ENCODE measurements at regions not wholly inside any gene's neighbourhood (a gene's known extent, or its start where the extent isn't known, plus 50 kb on each side); places are given as distances from the start of the nearest gene placed in this dataset.

DNA sequence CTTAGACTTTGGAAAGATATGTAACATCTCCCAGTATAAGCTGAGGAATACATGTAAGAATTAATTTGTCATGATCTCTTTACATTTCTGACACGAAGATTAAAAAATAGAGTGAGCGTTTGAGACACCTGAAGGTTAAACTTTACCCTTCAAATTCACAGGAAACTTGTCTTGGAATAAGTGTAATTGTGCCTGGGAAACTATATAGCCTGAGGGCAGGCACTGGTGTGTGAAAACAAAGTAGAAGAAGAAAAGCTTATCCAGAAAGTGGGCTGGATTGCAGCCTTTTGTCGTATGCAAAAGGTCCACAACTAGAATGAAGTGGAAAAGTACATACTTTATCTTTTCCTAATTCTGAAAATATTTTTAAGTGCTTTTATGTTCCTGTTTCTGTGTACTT is 275.7 kb upstream of the TCF21 start:
- Histone ChIP-seq H4K20me1 (ENCODE audit: low read depth) (no peaks in the 10 kb centered on the region), H2AFZ (replicated peaks) (peak overlapping the region; percentile 26)

DNA sequence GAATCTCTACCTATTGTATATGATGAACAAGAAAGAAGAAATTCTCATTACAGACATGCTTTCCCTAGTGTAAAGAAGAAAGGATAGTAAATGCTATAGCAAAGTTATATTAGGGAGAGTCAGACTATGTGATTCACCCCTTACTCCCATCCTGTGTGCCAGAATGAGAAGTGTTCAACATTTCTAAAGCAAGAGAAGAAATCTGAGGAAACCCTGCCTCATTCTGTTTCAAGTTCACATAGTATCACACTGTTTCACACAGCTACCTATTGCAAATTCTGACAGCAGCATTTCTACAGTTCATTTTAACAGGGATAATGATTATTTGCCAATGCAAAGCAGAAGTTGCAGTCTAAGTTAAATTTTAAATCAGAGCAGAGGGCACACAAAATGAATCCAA is 267.2 kb upstream of the TCF21 start:
- Histone ChIP-seq H2AFZ (replicated peaks) (no peak overlapping the region), H3K4me1 (no peaks in the 10 kb centered on the region), H3K79me2 (ENCODE audit: low read depth) (no peaks in the 10 kb centered on the region), H3F3A (ENCODE audit: low read depth) (no peaks in the 10 kb centered on the region), H3K27me3 (no peaks in the 10 kb centered on the region), H3K9ac (no peak overlapping the region), H4K20me1 (ENCODE audit: low read depth) (no peaks in the 10 kb centered on the region), H3K9me3 (ENCODE audit: low read depth) (no peaks in the 10 kb centered on the region), H3K27ac (no peak overlapping the region), H3K4me2 (no peak overlapping the region), H3K36me3 (no peaks in the 10 kb centered on the region), H3K4me3 (no peak overlapping the region)
- no peaks in the 10 kb centered on the region for H3K4me1 Mint-ChIP-seq
- H3K27me3 Mint-ChIP-seq (ENCODE audit: insufficient read depth, low read depth), result no peaks in the 10 kb centered on the region
- no peak overlapping the region for H3K4me3 Mint-ChIP-seq
- H3K27ac Mint-ChIP-seq, result no peak overlapping the region
- DNase-seq (ENCODE audit: low spot score), result no peak
- TF ChIP-seq EZH2 (IDR thresholded peaks at IDR 0.05) (no peak), EZH2phosphoT487 (IDR thresholded peaks at IDR 0.05) (no peak)
- TF ChIP-seq, protein P1, sequence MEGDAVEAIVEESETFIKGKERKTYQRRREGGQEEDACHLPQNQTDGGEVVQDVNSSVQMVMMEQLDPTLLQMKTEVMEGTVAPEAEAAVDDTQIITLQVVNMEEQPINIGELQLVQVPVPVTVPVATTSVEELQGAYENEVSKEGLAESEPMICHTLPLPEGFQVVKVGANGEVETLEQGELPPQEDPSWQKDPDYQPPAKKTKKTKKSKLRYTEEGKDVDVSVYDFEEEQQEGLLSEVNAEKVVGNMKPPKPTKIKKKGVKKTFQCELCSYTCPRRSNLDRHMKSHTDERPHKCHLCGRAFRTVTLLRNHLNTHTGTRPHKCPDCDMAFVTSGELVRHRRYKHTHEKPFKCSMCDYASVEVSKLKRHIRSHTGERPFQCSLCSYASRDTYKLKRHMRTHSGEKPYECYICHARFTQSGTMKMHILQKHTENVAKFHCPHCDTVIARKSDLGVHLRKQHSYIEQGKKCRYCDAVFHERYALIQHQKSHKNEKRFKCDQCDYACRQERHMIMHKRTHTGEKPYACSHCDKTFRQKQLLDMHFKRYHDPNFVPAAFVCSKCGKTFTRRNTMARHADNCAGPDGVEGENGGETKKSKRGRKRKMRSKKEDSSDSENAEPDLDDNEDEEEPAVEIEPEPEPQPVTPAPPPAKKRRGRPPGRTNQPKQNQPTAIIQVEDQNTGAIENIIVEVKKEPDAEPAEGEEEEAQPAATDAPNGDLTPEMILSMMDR (IDR thresholded peaks at IDR 0.05), result no peak
- peaks cover 12% of the 10 kb centered on the region for H3K9me3 Mint-ChIP-seq
- H3K36me3 Mint-ChIP-seq, result no peaks in the 10 kb centered on the region

More for the DNA sequence above, 275.7 kb upstream of the TCF21 start:
- Mint-ChIP-seq H3K36me3 (no peaks in the 10 kb centered on the region), H3K4me3 (no peak overlapping the region), H3K4me1 (peaks cover 5% of the 10 kb centered on the region), H3K27me3 (ENCODE audit: insufficient read depth, low read depth) (no peaks in the 10 kb centered on the region), H3K27ac (no peak overlapping the region), H3K9me3 (peaks cover 9% of the 10 kb centered on the region)
- no peak for DNase-seq (ENCODE audit: low spot score)
- Histone ChIP-seq H3K27me3 (no peaks in the 10 kb centered on the region), H3K4me2 (no peak overlapping the region), H3K9ac (no peak overlapping the region), H3K36me3 (no peaks in the 10 kb centered on the region), H3K79me2 (ENCODE audit: low read depth) (no peaks in the 10 kb centered on the region), H3K27ac (no peak overlapping the region), H3K9me3 (ENCODE audit: low read depth) (no peaks in the 10 kb centered on the region), H3K4me3 (no peak overlapping the region), H3K4me1 (peaks cover 11% of the 10 kb centered on the region), H3F3A (ENCODE audit: low read depth) (no peaks in the 10 kb centered on the region)
- TF ChIP-seq EZH2phosphoT487 (IDR thresholded peaks at IDR 0.05), result no peak
- no peak for TF ChIP-seq EZH2 (IDR thresholded peaks at IDR 0.05)
- TF ChIP-seq, protein P1 (IDR thresholded peaks at IDR 0.05), result no peak

- TF ChIP-seq EZH2phosphoT487 (IDR thresholded peaks at IDR 0.05), result no peak
- TF ChIP-seq EZH2 (IDR thresholded peaks at IDR 0.05), result no peak
- Mint-ChIP-seq H3K9me3 (peaks cover 6% of the 10 kb centered on the region), H3K27me3 (ENCODE audit: insufficient read depth, low read depth) (no peaks in the 10 kb centered on the region), H3K36me3 (no peaks in the 10 kb centered on the region), H3K4me3 (no peak overlapping the region), H3K4me1 (no peaks in the 10 kb centered on the region), H3K27ac (no peak overlapping the region)
- H2AFZ ChIP-seq (replicated peaks), result no peak overlapping the region
- H3K4me2 ChIP-seq, result no peak overlapping the region
- H3F3A ChIP-seq (ENCODE audit: low read depth), result no peaks in the 10 kb centered on the region
- H3K9me3 ChIP-seq (ENCODE audit: low read depth), result no peaks in the 10 kb centered on the region
- H4K20me1 ChIP-seq (ENCODE audit: low read depth), result no peaks in the 10 kb centered on the region
- DNase-seq (ENCODE audit: low spot score), result no peak
- no peak overlapping the region for H3K9ac ChIP-seq
- H3K27ac ChIP-seq, result no peak overlapping the region
- H3K27me3 ChIP-seq, result no peaks in the 10 kb centered on the region
- H3K4me1 ChIP-seq, result no peaks in the 10 kb centered on the region
- no peaks in the 10 kb centered on the region for H3K36me3 ChIP-seq
- H3K79me2 ChIP-seq (ENCODE audit: low read depth), result no peaks in the 10 kb centered on the region
- no peak overlapping the region for H3K4me3 ChIP-seq
These were observed 265.8 kb upstream of the TCF21 start for GRCh38 chr6:133623065-133623464.

- Mint-ChIP-seq H3K9me3 (peaks cover 6% of the 10 kb centered on the region), H3K27ac (no peak overlapping the region), H3K4me3 (no peak overlapping the region), H3K4me1 (no peaks in the 10 kb centered on the region), H3K27me3 (ENCODE audit: insufficient read depth, low read depth) (no peaks in the 10 kb centered on the region), H3K36me3 (no peaks in the 10 kb centered on the region)
- H3F3A ChIP-seq (ENCODE audit: low read depth), result no peaks in the 10 kb centered on the region
- H3K27me3 ChIP-seq, result no peaks in the 10 kb centered on the region
- no peaks in the 10 kb centered on the region for H3K79me2 ChIP-seq (ENCODE audit: low read depth)
- H3K9me3 ChIP-seq (ENCODE audit: low read depth), result no peaks in the 10 kb centered on the region
- TF ChIP-seq EZH2phosphoT487 (IDR thresholded peaks at IDR 0.05) (no peak), EZH2 (IDR thresholded peaks at IDR 0.05) (no peak)
- TF ChIP-seq, protein P1 (IDR thresholded peaks at IDR 0.05), result no peak
- H3K36me3 ChIP-seq, result no peaks in the 10 kb centered on the region
- H4K20me1 ChIP-seq (ENCODE audit: low read depth), result no peaks in the 10 kb centered on the region
- H3K9ac ChIP-seq, result no peak overlapping the region
- no peak overlapping the region for H2AFZ ChIP-seq (replicated peaks)
- H3K4me3 ChIP-seq, result no peak overlapping the region
- no peaks in the 10 kb centered on the region for H3K4me1 ChIP-seq
- no peak for DNase-seq (ENCODE audit: low spot score)
- H3K4me2 ChIP-seq, result no peak overlapping the region
- no peak overlapping the region for H3K27ac ChIP-seq
These were observed 265.3 kb upstream of the TCF21 start for GRCh38 chr6:133623621-133624020.

All from neural progenitor cell (in vitro differentiated cells).